Upper lobe of left lung (tissue), 4 donors: ENCODE measurements at regions not wholly inside any gene's neighbourhood (a gene's known extent, or its start where the extent isn't known, plus 50 kb on each side); places are given as distances from the start of the nearest gene placed in this dataset.

ENCODE experiments used
- CTCF ChIP-seq, 6 experiments: fragments of 450-650 bp in 4 of 6; fragments of 200-600 bp in 2 of 6; sonication (generic) in 2 of 6; IDR thresholded peaks; one replicate each; pipeline ENCODE4 v1.5.1; 2016 to 2019; ENCODE audit warnings: antibody characterized with exemption in 6 of 6
- EP300 ChIP-seq, 4 donors: sonication (generic); formaldehyde crosslinking; IDR thresholded peaks; one replicate each; pipeline ENCODE4 v1.5.1; 2017; ENCODE audit warnings: antibody characterized with exemption in 4 of 4, control low read depth in 2 of 4

DNA sequence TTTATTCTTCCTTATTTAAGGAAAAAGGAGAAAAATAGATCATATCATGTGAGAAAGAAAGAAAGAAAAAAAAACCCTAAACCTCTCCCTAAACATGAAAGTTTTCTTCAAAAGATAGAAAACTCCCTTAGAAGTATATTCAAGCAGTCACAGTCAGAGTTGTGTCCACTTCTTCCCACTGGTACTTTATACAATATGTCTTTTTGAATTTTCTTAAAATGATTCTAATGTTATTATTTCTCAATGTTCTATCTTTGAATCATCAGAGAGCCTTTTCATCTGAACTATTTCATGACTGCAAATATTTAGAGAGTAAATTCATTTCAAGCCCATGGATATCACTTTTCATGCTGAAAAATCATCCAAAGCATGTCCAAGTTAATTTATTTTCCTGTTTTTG is 205.2 kb upstream of the SPOPL start:
- TF ChIP-seq CTCF (IDR thresholded peaks at IDR 0.05) (no peak), EP300 (IDR thresholded peaks at IDR 0.05) (no peak)
